IPS-15b (cell line): ENCODE measurements at regions not wholly inside any gene's neighbourhood (a gene's known extent, or its start where the extent isn't known, plus 50 kb on each side); places are given as distances from the start of the nearest gene placed in this dataset.

Experiments
- H3K27me3 ChIP-seq: one replicate; pipeline ENCODE4 v1.6.1; 2013; ENCODE audit warnings: low read length; ENCODE audit not compliant: control insufficient read depth, insufficient read depth
- H3K36me3 ChIP-seq: one replicate; pipeline ENCODE4 v1.6.1; 2013; ENCODE audit warnings: low read length; ENCODE audit not compliant: control insufficient read depth, insufficient read depth
- H3K4me1 ChIP-seq: one replicate; pipeline ENCODE4 v1.6.1; 2013; ENCODE audit warnings: mild to moderate bottlenecking, low read length; ENCODE audit not compliant: control insufficient read depth, insufficient read depth
- H3K4me3 ChIP-seq: one replicate; pipeline ENCODE4 v1.5.1; 2013; ENCODE audit warnings: low read depth, low read length
- H3K9ac ChIP-seq: one replicate; pipeline ENCODE4 v1.6.1; 2013; ENCODE audit warnings: low read depth, mild to moderate bottlenecking, low read length
- H3K9me3 ChIP-seq: one replicate; pipeline ENCODE4 v1.6.1; 2013; ENCODE audit warnings: mild to moderate bottlenecking, low read length; ENCODE audit not compliant: control insufficient read depth, insufficient read depth

DNA sequence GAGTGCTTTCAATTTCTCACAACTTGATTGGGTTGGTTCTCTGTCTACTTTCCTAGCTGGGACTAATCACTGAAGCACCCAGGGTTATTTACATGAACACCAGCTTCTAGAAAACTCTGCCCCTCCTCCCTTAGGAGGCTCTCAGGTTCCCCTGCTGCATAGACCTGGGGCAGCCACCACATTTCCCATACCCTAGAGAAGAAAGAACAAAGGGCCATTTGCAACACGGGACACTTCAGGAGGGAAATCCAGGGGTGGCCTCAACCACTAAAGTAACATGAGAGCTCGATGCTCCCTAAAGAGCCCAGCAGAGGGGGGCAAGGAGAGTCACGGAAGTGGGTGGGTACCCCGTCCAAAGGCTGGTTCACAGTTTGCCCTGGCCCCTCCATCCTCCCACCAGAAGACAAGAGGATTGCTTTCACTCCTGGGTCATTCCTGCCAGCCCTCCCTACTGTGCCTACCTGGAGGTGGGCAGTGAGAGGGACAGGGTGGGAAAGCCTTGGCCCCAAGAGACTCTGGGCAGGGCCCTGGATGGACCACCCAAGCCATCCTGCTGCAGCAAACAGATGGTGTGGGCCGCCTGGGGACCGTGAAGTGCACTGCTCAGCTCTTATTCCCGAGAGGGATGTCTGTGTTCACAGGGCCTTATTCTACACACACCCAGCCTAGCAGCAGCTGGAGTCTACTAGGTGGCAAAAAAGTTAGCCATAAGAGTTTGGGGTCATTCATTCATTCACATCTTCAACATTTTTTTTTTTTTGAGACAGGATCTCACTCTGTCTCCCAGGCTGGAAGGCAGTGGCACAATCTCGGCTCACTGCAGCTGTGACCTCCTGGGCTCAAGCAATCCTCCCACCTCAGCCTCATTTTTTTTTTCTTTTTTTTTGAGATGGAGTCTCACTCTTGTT is 392.1 kb downstream of the SOX9 start:
- no peaks in the 10 kb centered on the region for H3K9me3 ChIP-seq
- no peak overlapping the region for H3K9ac ChIP-seq
- no peaks in the 10 kb centered on the region for H3K36me3 ChIP-seq
- H3K4me3 ChIP-seq = no peak overlapping the region
- peaks cover 8% of the 10 kb centered on the region for H3K4me1 ChIP-seq
- no peaks in the 10 kb centered on the region for H3K27me3 ChIP-seq

DNA sequence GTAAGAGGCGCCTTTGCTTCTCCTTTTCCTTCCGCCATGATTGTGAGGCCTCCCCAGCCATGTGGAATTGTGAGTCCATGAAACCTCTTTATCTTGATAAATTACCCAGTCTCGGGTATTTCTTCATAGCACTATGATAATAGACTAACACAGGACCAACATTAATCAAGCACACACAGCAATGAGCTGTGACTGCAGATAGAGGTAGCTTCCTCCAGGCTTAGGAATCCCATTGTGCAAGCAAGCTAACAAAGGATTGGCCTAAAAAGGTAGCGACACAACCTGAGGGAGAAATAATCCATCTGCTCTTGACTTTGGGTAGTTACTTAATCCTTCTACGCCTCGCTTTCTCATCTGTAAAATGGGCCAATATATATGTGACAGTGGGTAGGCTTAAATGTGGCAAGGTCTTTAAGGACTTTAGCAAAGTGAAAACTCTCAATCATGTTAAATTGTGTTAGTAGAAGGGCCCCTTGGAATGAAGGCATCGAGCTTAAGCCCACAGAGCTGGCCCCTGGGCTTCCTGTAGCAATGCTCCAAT is 393.6 kb downstream of the SOX9 start:
- no peaks in the 10 kb centered on the region for H3K27me3 ChIP-seq
- H3K4me1 ChIP-seq = peaks cover 8% of the 10 kb centered on the region
- H3K9ac ChIP-seq = no peak overlapping the region
- no peak overlapping the region for H3K4me3 ChIP-seq
- no peaks in the 10 kb centered on the region for H3K36me3 ChIP-seq
- H3K9me3 ChIP-seq = no peaks in the 10 kb centered on the region

DNA sequence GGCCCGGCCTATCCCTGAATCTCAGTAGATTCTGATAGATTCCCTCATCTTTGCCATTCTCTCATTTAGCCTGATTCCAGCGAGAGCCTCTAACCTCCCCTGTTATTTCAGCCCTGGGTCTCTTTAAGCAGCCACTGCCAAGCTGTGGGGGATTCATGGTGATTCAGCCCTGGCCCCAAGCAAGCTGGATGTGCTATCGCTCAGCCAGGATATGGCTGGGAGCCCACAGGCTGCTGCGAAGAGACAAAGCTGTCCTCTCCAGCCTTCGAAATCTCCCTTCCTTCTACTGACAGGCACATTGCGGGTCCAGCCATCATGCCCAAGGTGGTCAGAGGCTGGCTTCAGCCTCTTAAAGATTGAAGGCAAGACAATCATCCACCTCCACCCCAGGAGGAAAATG is 394.1 kb downstream of the SOX9 start:
- Histone ChIP-seq H3K9ac (no peak overlapping the region), H3K4me1 (peaks cover 7% of the 10 kb centered on the region), H3K27me3 (no peaks in the 10 kb centered on the region), H3K36me3 (no peaks in the 10 kb centered on the region), H3K4me3 (no peak overlapping the region), H3K9me3 (no peaks in the 10 kb centered on the region)

DNA sequence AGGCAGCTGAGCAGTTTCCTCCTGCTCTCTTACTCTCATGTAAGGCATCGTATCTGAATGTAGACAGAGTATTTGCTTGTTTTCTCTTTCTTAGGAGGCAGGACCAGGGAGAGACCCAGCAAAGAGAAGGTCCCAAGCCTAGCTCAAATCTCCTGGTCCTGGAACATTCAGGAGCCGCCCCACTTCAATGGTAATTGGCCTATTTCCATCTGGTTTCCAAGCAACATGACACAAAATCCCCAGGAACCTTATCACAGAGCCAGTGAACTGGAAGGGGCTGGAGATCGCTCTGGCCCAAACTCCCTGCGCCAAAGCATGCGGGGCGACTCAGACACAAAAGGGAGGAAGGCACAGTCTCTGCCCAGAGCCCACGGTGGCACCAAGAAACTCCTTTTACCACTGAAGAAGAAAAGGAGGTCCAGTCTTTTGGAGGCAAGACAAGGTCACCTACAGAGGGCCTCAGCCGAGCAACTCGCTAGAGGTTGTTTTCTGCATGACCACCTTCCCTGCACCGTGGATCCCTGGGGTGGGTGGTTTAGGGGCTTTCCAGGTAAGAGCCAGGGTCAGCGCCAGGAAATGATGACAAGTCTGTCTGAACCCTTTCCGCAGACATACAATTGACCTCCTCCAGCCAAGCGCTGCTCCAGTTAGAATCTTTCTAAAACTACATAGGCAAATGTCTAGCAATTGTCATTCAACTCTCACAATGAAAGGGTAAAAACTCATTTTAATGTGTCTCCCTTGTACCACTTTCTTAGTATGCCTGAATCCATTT is 394.7 kb downstream of the SOX9 start:
- no peaks in the 10 kb centered on the region for H3K36me3 ChIP-seq
- no peaks in the 10 kb centered on the region for H3K27me3 ChIP-seq
- H3K9me3 ChIP-seq = no peaks in the 10 kb centered on the region
- no peak overlapping the region for H3K9ac ChIP-seq
- H3K4me1 ChIP-seq = peaks cover 4% of the 10 kb centered on the region
- H3K4me3 ChIP-seq = no peak overlapping the region

DNA sequence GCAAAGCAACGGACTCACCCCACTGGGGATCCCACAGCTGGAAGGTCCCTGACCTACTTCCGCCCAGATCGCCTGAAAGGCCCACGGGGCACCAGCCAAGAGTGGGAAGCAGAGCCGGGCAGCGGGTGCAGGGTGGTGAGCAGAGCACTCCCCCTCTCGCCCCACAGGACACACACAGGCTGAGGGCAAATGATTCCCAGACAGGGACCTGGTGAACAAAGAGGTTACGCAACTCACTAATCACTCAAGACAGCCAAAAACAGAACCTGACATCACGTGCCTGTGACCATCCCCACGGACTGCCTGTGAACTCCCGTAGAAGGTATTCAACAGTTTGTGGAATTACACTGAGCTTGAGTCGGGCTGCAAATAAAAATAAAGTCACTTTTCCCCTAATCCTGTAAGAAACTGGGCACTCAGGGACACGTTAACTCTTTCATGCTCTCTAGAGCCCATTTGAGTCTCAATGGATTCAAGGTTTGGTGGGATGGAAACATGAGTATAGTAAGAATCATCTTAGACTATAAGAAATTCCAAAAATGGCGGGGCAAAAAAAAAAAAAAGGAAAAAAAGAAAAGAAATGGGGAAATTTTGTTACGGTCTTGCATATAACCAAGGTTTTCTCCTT is 396.1 kb downstream of the SOX9 start:
- Histone ChIP-seq H3K9ac (no peak overlapping the region), H3K4me3 (no peak overlapping the region)

DNA sequence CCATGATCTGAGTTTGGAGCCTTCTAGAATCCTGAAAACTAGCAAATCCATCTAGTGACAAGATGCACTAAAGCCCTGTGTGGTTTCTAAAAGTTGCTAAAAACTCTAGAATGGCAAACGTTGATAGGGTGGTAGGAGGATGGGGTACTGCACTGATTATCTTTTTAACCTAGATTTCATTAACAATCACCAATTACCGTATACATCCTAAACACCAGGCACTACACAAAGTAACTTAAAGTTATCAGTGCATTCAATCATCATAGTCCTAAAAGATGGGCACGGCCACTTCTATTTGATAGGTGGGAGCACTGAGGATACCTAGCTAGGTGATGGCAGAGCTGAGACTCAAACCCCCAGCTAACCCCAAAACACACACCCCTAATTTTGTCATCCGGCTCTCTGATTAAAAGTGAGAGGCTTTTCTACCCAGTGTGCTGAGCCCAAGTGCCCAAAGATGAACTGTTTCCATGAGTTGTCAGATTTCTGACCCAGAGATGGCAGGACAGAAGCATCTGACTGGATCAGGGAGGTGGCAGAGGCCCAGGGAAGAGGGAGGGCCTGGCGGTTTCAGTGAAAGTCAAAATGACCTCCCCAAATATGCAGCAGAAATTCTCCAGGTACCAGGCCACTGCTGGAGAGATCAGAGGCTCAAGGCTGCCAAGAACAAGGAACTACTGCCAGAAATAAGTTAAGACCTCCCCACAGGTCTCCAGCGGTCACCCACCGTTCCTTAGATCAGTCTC is 396.8 kb downstream of the SOX9 start:
- Histone ChIP-seq H3K4me3 (no peak overlapping the region), H3K9ac (no peak overlapping the region), H3K36me3 (no peaks in the 10 kb centered on the region), H3K9me3 (no peaks in the 10 kb centered on the region), H3K4me1 (peaks cover 4% of the 10 kb centered on the region), H3K27me3 (no peaks in the 10 kb centered on the region)

More for the DNA sequence above, 396.1 kb downstream of the SOX9 start:
- Histone ChIP-seq H3K27me3 (no peaks in the 10 kb centered on the region), H3K9me3 (no peaks in the 10 kb centered on the region), H3K36me3 (no peaks in the 10 kb centered on the region), H3K4me1 (peaks cover 4% of the 10 kb centered on the region)

DNA sequence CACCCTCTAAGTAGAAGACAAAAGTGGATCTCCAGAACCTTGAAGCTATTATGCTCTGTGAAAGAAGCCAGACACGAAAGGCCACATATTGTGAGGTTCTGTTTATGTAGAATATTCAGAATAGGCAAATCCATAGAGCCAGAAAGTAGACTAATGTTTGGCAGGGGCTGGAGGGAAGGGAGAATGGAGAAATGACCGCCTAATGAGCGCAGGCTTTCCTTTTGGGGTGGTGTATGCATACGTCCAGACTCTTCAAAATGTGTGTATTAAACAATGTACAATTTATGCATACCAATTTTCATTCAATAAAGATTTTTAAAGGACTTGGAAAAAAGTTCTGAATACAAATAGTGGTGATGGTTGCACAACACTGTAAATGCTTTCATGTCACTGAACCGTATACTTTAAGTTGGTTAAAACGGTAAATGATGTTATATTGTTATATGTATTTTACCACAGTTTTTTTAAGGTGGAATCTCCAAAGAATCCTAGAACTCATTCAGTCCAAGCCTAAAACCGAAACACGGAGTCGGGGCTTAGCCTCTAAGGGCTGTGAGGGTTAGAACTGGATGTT is 397.4 kb downstream of the SOX9 start:
- Histone ChIP-seq H3K9ac (no peak overlapping the region), H3K27me3 (no peaks in the 10 kb centered on the region), H3K36me3 (no peaks in the 10 kb centered on the region), H3K4me3 (no peak overlapping the region), H3K9me3 (no peaks in the 10 kb centered on the region), H3K4me1 (peaks cover 4% of the 10 kb centered on the region)

DNA sequence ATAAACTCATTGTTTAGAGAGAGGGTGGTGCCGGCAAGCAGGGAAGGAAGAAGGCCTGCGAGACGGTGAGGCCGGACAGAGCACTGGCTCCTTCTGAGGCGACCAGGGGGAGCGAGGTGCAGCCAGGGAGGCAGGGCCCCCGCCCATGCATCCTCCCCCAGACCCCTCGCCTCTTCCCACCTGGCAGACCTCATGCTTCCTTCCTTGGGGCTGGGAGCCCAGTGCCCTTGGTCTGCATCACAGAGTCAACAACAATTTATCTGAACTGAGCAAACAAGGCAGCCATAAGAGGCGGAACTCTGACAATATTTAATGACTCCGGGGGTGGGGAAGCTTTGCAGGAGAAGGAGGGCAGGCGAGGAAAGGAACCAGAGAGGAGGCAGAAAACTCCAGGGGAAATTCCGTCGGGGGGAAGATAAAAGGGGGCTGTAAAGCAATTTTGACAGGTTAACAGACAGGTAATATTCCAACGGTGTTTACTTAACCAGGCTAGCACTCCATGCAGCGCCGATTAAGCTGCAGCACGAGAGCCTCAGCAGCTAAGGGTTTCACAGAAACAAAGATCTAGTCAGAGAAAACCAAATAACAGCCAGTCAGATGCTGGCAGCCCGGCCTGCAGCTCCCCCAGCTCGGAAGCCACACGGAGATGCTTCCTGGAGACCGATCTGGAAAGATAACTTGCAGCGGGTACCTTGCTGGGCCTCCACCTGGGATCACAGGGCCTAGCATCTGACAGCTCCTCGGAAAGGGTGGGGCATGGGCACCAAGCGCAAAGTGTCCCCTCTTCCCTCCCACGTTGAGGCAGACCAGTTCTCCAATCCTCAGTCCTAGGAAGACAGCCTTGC is 398.2 kb downstream of the SOX9 start:
- H3K4me3 ChIP-seq = no peak overlapping the region
- H3K36me3 ChIP-seq = no peaks in the 10 kb centered on the region
- no peaks in the 10 kb centered on the region for H3K9me3 ChIP-seq
- H3K9ac ChIP-seq = no peak overlapping the region
- peaks cover 4% of the 10 kb centered on the region for H3K4me1 ChIP-seq
- no peaks in the 10 kb centered on the region for H3K27me3 ChIP-seq

DNA sequence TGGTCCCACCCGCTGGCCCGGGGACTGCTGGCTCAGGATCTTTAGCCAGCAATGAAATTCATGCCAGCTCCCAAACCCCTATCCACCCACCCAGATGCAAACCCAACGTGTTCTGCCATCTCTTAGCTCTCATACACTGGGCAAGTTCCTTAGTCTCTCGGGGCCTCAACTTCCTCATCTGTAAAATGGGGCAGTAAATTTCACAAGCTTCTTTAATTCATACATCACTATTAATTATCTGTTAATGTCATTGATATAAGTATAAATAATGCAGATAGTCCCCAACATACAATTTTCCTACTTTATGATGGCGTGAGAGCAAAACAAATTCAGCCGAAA is 398.7 kb downstream of the SOX9 start:
- Histone ChIP-seq H3K4me1 (peaks cover 4% of the 10 kb centered on the region), H3K9ac (no peak overlapping the region), H3K9me3 (no peaks in the 10 kb centered on the region), H3K27me3 (no peaks in the 10 kb centered on the region), H3K36me3 (no peaks in the 10 kb centered on the region), H3K4me3 (no peak overlapping the region)

DNA sequence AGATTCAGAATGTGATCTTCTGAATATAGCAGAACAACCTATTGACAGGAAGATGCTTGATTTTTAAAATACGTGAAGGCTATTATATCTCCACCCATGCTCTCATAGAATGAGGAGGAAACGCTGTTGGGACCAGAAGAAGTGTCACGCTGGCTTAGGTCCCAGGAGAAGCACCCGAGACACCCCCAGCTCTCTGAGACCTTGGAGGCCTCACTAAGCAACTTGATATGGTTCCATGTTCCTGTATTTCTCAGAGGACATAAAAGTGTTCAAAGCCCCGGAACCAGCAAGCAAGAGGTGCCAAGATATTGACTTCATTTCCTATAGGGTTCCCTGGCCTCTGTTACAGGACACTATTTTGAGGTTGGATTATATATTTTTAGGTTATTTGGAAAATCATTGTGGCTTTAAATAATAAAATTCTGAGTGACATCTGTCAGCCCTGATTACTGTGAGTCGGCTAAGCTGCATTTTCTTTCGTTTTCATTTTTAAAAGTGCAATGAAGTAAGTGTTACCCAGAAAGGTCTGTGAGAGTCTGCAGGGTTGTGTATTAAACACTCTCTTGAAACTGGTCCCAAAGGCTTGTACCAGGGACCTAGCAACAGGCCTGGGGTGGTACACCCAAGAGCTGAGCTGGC is 400.0 kb downstream of the SOX9 start:
- H3K36me3 ChIP-seq = no peaks in the 10 kb centered on the region
- no peaks in the 10 kb centered on the region for H3K9me3 ChIP-seq
- H3K9ac ChIP-seq = no peak overlapping the region
- H3K4me1 ChIP-seq = peaks cover 4% of the 10 kb centered on the region
- no peaks in the 10 kb centered on the region for H3K27me3 ChIP-seq
- no peak overlapping the region for H3K4me3 ChIP-seq
